Fibroblast of lung (primary cell): ENCODE measurements at regions not wholly inside any gene's neighbourhood (a gene's known extent, or its start where the extent isn't known, plus 50 kb on each side); places are given as distances from the start of the nearest gene placed in this dataset.

Source experiments
- DNase-seq, 2 donors: peaks; one replicate each; pipeline versions ENCODE4 v3.0.0 to v3.0.0-alpha.2; 2010; ENCODE audit warnings: low read depth in 2 of 2
- H2AFZ ChIP-seq: 2 replicates; pipeline ENCODE4 v1.5.1; 2012; ENCODE audit warnings: low read length, control low read depth, inconsistent platforms
- H3K27ac ChIP-seq: 2 replicates; pipeline ENCODE4 v1.5.1; 2011; ENCODE audit warnings: low read length, control low read depth; ENCODE audit not compliant: insufficient read depth
- H3K27me3 ChIP-seq: 2 replicates; pipeline ENCODE4 v1.5.1; 2011; ENCODE audit warnings: mild to moderate bottlenecking, low read length; ENCODE audit not compliant: control insufficient read depth, insufficient read depth
- H3K36me3 ChIP-seq: 2 replicates; pipeline ENCODE4 v1.5.1; 2011; ENCODE audit warnings: low read length; ENCODE audit not compliant: control insufficient read depth, insufficient read depth
- H3K4me1 ChIP-seq: 2 replicates; pipeline ENCODE4 v1.5.1; 2011; ENCODE audit warnings: low read length; ENCODE audit not compliant: control insufficient read depth, insufficient read depth; ENCODE audit errors: extremely low read depth
- H3K4me2 ChIP-seq: 2 replicates; pipeline ENCODE4 v1.5.1; 2011; ENCODE audit warnings: low read length, control low read depth; ENCODE audit not compliant: insufficient read depth; ENCODE audit errors: extremely low read depth
- H3K4me3 ChIP-seq, 4 experiments: fragments of 200-600 bp in 1 of 4; sonication (generic) in 1 of 4; replicated peaks in 1 of 4; 2 replicates each; pipeline ENCODE4 v1.5.1; 2011 to 2016; ENCODE audit warnings: low read length in 4 of 4, low read depth in 3 of 4, mild to moderate bottlenecking in 3 of 4, control low read depth in 2 of 4, inconsistent platforms in 1 of 4, mixed read lengths in 1 of 4; ENCODE audit not compliant: insufficient read depth in 1 of 4; ENCODE audit errors: control extremely low read depth in 1 of 4
- H3K79me2 ChIP-seq: 2 replicates; pipeline ENCODE4 v1.5.1; 2012; ENCODE audit warnings: mild to moderate bottlenecking, low read length, inconsistent platforms; ENCODE audit not compliant: control insufficient read depth, insufficient read depth
- H3K9ac ChIP-seq: 2 replicates; pipeline ENCODE4 v1.5.1; 2011; ENCODE audit warnings: mild to moderate bottlenecking, low read length, control low read depth; ENCODE audit not compliant: insufficient read depth
- H3K9me3 ChIP-seq: 2 replicates; pipeline ENCODE4 v1.5.1; 2012; ENCODE audit warnings: low read depth, low read length; ENCODE audit not compliant: control insufficient read depth, insufficient read depth
- H4K20me1 ChIP-seq: 2 replicates; pipeline ENCODE4 v1.5.1; 2011; ENCODE audit warnings: low read length; ENCODE audit not compliant: control insufficient read depth, insufficient read depth; ENCODE audit errors: extremely low read depth
- CTCF ChIP-seq, 2 donors: IDR thresholded peaks in 1 of 2; conservative IDR thresholded peaks in 1 of 2; 1 replicate in 1 of 2; 2 replicates in 1 of 2; pipeline ENCODE4 v1.5.1; 2011 to 2012; ENCODE audit warnings: low read length in 2 of 2, control low read depth in 1 of 2, inconsistent platforms in 1 of 2, low read depth in 1 of 2, mild to moderate bottlenecking in 1 of 2
- EZH2 ChIP-seq: IDR thresholded peaks from 2 replicates; pipeline ENCODE4 v1.5.1; 2012; ENCODE audit warnings: low read length, control low read depth, mild to moderate bottlenecking; ENCODE audit errors: missing control alignments

GRCh38 chr9:87445646-87446045 lies 52.0 kb upstream of the DAPK1 start:
- Histone ChIP-seq H3K27ac (no peak overlapping the region), H3K9ac (no peak overlapping the region), H3K36me3 (no peaks in the 10 kb centered on the region), H2AFZ (no peak overlapping the region), H3K27me3 (no peaks in the 10 kb centered on the region), H4K20me1 (no peaks in the 10 kb centered on the region), H3K79me2 (no peaks in the 10 kb centered on the region), H3K4me1 (no peaks in the 10 kb centered on the region), H3K4me2 (no peak overlapping the region), H3K4me3 (no peak overlapping the region), H3K9me3 (no peaks in the 10 kb centered on the region)
- DNase-seq: peak; percentile 5 to 19
- TF ChIP-seq CTCF (conservative IDR thresholded peaks at IDR 0.05 in 1 of 2, IDR thresholded peaks at IDR 0.05 in 1 of 2; ENCODE audit: low read depth in 1 of 2, low read length in 2 of 2) (no peak), EZH2 (no peak)

GRCh38 chr9:87446527-87446926 lies 51.1 kb upstream of the DAPK1 start:
- Histone ChIP-seq H3K9ac (no peak overlapping the region), H2AFZ (no peak overlapping the region), H3K4me2 (no peak overlapping the region), H3K4me1 (no peaks in the 10 kb centered on the region), H3K9me3 (no peaks in the 10 kb centered on the region), H4K20me1 (no peaks in the 10 kb centered on the region), H3K27ac (no peak overlapping the region), H3K4me3 (no peak overlapping the region), H3K79me2 (no peaks in the 10 kb centered on the region), H3K36me3 (no peaks in the 10 kb centered on the region), H3K27me3 (no peaks in the 10 kb centered on the region)
- no peak for TF ChIP-seq CTCF (conservative IDR thresholded peaks at IDR 0.05 in 1 of 2, IDR thresholded peaks at IDR 0.05 in 1 of 2; ENCODE audit: low read depth in 1 of 2, low read length in 2 of 2)
- TF ChIP-seq EZH2: no peak
- DNase-seq: no peak

- H4K20me1 ChIP-seq: no peaks in the 10 kb centered on the region
- no peaks in the 10 kb centered on the region for H3K36me3 ChIP-seq
- H3K9ac ChIP-seq: no peak overlapping the region
- no peak overlapping the region for H3K4me3 ChIP-seq
- H3K4me2 ChIP-seq: no peak overlapping the region
- peak in 1 of 2 donors; percentile 6 for DNase-seq
- no peaks in the 10 kb centered on the region for H3K9me3 ChIP-seq
- H3K79me2 ChIP-seq: no peaks in the 10 kb centered on the region
- no peak overlapping the region for H3K27ac ChIP-seq
- no peaks in the 10 kb centered on the region for H3K4me1 ChIP-seq
- no peaks in the 10 kb centered on the region for H3K27me3 ChIP-seq
- H2AFZ ChIP-seq: no peak overlapping the region
- TF ChIP-seq EZH2: no peak
- no peak for TF ChIP-seq CTCF (conservative IDR thresholded peaks at IDR 0.05 in 1 of 2, IDR thresholded peaks at IDR 0.05 in 1 of 2; ENCODE audit: low read depth in 1 of 2, low read length in 2 of 2)
Observed at GRCh38 chr9:87447547-87448432, 49.9 kb upstream of the DAPK1 start.
